GM18870 (cell line): ENCODE measurements at regions not wholly inside any gene's neighbourhood (a gene's known extent, or its start where the extent isn't known, plus 50 kb on each side); places are given as distances from the start of the nearest gene placed in this dataset.
"Not testable (repeated sequence)": the region's sequence is repeated elsewhere in the genome, so short reads cannot be mapped to it uniquely, and the experiment has no call there.

Experiments
- ATAC-seq: cut with Tn5 transposase; IDR thresholded peaks from one replicate; pipeline ENCODE4 v1.9.1; 2021; ENCODE audit warnings: moderate library complexity; ENCODE audit not compliant: unreplicated experiment

DNA sequence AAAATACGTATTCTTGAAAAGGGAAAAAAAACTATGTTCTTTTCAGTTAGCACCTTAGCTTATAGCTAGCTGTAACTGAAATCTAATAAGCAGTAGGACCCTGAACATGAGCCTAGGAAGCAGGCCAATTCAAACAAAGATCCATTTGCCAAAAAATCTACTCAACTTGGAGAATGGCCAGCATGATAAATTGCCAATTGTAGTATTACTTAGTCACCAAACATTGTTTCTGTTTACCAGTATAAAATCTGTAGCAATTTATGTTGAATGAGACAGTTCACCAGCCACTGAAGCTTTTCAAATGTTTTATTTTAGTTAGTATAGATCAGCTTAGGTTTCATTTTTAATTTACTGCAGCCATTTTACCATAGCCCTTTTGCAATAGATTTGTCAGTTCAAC lies 323.6 kb upstream of the DIPK2B start:
- ATAC-seq, result no peak

DNA sequence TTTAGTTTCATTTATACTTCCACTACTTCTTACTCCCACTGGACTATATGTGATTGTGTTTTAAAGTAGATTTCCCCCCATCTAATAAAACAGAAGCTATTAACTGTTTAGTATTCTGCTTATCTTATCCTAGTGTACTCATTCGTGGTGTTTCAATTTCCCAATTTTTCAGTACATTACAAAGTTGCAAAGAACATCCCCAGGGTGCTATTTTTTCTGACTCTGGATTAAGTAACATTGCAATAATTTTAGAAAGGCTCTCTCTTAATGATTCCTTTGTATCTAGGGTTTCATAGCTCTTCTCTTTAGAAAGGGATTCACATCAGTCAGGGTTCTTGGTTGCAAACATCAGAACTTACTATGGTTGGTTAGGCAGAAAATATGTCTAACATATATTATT lies 317.9 kb upstream of the DIPK2B start:
- no peak for ATAC-seq

DNA sequence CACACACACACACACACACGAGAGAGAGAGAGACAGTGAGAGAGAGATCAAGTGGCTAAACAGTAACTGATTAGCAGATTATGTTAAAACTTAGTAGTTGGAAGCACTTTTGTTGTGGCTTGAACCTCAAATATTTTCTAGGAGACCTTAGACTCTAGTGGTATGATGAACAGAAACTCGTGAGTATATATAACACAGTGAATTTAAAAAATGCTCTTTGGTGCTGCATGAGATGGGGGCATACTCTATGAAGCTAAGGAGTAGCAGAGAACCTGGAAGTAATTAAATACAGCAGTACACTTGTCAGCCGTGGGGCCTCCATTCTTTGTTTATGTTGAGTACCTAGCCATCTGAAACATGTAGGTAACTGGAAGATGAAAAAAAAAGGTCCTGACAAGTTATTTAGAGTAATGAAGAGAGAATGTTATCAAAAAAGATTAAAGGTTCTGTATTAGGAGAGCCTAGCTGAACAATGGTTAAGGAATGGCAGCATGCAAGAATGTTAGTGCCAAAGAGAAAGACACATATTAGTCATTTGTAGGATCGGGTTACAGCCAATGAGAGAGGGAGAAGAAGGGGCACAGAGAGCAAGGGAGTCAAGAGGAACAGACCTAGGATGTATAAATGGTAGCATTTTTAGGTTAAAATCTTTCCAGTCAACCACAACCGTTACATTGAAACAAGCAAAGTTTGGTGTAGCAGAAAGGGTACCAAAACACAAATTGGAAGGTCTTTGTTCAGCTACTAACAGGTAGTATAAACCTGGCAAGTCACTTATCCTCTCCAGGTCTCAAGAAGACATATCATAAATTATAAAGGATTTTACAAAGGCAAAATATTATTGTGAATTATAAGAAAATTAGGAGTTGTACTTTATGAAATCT lies 316.7 kb upstream of the DIPK2B start:
- ATAC-seq, result no peak

DNA sequence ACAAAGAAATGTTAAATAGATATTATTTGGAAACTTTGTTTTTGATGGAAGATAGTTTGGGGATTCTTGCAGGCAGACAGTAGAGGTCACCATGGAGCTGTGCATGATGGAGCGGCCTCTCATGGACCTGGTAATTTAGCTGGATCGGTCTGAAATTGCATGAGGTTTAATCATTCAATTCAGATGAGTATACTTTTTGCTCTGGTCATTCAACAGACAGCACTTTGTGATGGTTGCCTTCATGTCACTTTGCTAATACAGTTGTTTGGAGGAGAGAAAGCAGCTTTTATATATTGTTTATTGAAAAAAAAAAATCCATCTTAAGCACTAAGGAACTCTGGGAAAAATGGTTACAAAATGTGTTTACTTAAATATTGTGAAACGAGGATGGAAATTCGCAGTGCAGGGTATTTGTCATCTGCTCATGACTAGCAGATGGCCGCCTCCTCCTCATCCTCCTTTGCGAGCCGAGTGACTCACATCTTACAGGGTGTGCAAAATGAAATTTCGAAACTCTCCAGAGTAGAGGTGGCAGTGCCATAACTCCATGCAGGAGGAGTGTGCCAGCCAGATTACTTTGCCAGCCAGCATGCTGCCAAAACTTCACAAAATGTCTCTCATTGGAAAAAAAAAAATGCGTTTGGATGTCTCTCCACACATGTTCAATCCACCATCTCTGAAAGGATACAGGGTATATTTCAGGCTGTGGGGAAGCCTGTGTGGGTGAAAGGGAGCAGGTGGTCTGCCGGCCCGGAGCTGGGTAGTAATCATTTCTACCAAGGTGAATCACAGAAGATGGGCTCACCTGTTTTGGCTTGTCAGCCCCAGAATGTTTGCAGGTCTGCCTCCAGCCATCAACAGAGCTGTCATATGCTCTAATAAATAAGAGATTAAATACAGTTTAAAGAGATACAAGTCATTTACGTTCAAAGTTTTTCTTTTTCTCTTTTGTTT lies 314.9 kb upstream of the DIPK2B start:
- ATAC-seq, result no peak

DNA sequence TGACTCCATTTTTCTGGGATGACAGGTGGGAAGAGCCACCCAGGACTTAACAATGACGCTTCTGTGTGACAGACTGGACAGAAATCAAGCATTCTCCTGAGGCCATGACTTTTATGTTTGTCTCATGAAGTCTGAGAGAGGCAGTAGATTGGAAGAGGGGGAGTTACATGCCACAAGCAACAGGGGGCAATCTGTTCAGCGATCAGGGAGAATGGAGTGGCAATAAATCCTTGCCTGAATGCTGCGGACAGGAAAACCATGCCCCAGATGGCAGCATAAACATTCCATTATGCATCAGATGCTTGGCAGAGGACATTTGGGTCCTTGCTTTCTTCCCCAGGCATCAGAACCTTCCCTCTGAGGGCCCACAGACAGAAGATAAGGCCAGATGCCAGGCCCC lies 312.4 kb upstream of the DIPK2B start:
- ATAC-seq, result no peak

- no peak for ATAC-seq
These were observed 307.8 kb upstream of the DIPK2B start for GRCh38 chrX:45508454-45508853.

GRCh38 chrX:45506149-45506730 lies 305.6 kb upstream of the DIPK2B start:
- no peak for ATAC-seq

GRCh38 chrX:45505214-45505613 lies 304.5 kb upstream of the DIPK2B start:
- ATAC-seq, result no peak

DNA sequence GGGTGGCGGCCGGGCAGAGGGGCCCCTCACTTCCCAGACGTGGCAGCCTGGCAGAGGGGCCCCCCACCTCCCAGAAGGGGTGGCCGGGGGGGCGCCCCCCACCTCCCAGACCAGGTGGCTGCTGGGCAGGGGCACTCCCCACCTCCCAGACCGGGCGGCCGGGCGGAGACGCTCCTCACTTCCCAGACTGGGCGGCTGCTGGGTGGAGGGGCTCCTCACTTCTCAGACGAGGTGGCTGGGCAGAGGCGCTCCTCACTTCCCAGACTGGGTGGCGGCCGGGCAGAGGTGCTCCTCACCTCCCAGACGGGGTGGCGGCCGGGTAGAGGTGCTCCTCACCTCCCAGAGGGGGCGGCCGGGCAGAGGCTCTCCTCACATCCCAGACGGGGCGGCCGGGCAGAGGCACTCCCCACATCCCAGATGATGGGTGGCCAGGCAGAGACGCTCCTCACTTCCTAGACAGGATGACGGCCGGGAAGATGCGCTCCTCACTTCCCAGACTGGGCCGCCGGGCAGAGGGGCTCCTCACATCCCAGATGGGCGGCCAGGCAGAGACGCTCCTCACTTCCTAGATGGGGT lies 303.2 kb upstream of the DIPK2B start:
- not testable (repeated sequence) for ATAC-seq

- ATAC-seq, result no peak
These were observed 301.7 kb upstream of the DIPK2B start for GRCh38 chrX:45502396-45502795.

GRCh38 chrX:45497290-45497689 lies 296.6 kb upstream of the DIPK2B start:
- ATAC-seq, result no peak

DNA sequence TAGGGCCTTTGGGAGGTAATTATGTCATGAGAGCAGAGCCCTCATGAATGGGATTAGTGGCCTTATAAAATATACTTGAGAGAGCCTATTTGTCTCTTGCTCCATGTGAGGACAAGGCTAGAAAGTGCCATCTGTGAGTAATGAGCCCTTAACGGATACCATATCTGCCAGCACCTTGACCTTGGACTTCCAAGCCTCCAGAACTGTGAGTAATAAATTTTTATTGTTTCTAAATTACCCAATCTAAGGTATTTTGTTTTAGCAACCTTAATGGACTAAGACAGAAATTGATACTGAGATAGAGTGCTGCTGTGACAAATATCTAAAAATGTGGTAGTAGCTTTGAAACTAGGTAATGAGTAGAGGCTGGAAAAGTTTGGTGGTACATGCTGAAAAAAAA lies 285.0 kb upstream of the DIPK2B start:
- ATAC-seq, result no peak

DNA sequence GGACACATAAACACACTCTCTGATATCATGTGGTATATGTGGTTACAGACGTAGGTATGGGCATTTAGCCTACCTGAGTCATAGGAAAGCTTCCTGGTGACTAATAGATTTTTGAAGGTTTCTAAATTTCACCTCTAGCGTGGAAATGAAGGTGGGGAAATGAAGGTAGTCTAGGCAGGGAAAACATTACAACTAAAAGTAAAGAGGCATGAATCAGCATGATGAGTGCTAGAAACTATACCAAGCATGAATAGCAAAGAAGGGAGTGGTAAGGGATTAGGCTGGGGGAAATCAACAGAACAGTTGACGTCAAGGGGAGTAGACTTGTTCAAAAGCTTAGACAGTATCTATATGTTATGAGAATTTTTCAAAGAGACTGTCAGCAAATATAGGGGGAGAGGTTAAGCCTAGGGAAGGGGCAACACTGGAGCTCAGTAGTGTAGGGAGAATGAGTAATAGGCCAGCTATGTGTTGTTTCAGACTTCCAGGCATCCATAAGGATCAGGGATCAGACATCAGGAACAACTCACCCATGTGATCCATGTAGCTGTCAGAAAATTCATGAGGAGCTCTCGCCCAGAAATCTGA lies 279.3 kb upstream of the DIPK2B start:
- ATAC-seq, result no peak

- no peak for ATAC-seq
These were observed 278.6 kb upstream of the DIPK2B start for GRCh38 chrX:45479196-45479834.

GRCh38 chrX:45472968-45473367 lies 272.3 kb upstream of the DIPK2B start:
- no peak for ATAC-seq

GRCh38 chrX:45467537-45467936 lies 266.9 kb upstream of the DIPK2B start:
- not testable (repeated sequence) for ATAC-seq

GRCh38 chrX:45455732-45456131 lies 255.1 kb upstream of the DIPK2B start:
- not testable (repeated sequence) for ATAC-seq

DNA sequence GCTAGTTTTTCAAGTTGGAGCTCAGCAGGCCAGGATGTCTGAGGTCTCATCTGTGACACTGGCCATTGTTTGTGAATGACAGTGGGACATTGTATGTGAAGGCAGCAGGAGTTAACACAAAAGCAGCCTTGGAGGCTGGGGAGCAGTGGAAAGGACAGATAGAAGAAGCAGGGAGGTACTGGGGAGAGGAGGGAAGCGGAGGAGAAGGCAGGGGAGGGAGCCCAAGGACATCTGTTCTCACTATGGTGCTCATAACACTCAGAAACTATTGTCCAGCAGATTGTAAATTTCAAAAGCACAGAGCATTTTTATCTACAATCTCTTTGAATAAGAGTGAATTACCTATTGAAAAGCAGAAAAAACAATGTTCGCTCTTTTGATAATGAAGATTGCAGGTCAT lies 253.6 kb upstream of the DIPK2B start:
- no peak for ATAC-seq

DNA sequence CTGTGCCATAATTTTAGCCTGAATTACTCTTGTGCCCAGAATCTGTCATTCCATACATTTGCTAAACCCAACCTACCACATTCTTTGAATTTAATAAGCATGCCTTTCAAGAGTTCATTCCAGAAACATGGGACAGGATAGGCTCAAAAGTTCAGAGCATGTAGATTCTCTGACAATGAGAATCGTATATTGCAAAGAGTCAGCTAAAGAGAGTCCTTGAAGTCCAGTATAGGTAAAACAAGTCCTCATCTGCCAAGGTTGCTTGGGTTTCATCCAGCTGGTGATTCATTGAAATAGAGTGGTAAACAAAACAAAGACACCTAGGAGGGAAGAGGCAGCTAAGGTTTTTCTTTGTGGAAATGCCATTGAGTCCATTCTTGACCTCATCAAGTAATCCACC lies 249.3 kb upstream of the DIPK2B start:
- no peak for ATAC-seq

- no peak for ATAC-seq
These were observed 247.3 kb upstream of the DIPK2B start for GRCh38 chrX:45447995-45448394.
